GM19467 (cell line): ENCODE measurements at regions not wholly inside any gene's neighbourhood (a gene's known extent, or its start where the extent isn't known, plus 50 kb on each side); places are given as distances from the start of the nearest gene placed in this dataset.
"Not testable (repeated sequence)": the region's sequence is repeated elsewhere in the genome, so short reads cannot be mapped to it uniquely, and the experiment has no call there.

Experiments
- ATAC-seq: cut with Tn5 transposase; IDR thresholded peaks from one replicate; pipeline ENCODE4 v1.9.1; 2021; ENCODE audit warnings: mild to moderate bottlenecking, moderate library complexity; ENCODE audit not compliant: unreplicated experiment

- no peak for ATAC-seq
These were observed 104.9 kb downstream of the CHIC2 start for GRCh38 chr4:53959343-53960120.

GRCh38 chr4:53956454-53956853, 108.0 kb downstream of the CHIC2 start:
- no peak for ATAC-seq

- no peak for ATAC-seq
These were observed 108.4 kb downstream of the CHIC2 start for GRCh38 chr4:53956053-53956452.

GRCh38 chr4:53951414-53951813, 113.0 kb downstream of the CHIC2 start:
- no peak for ATAC-seq

- no peak for ATAC-seq
These were observed 120.9 kb downstream of the CHIC2 start for GRCh38 chr4:53943345-53944085.

GRCh38 chr4:53942712-53943111, 121.7 kb downstream of the CHIC2 start:
- ATAC-seq: no peak

- ATAC-seq: no peak
These were observed 123.1 kb downstream of the CHIC2 start for GRCh38 chr4:53941331-53941730.

GRCh38 chr4:53939892-53940291, 124.5 kb downstream of the CHIC2 start:
- ATAC-seq: not testable (repeated sequence)

GRCh38 chr4:53937918-53938317, 126.5 kb downstream of the CHIC2 start:
- ATAC-seq: no peak

- ATAC-seq: no peak
These were observed 127.1 kb downstream of the CHIC2 start for GRCh38 chr4:53937327-53937726.

- ATAC-seq: no peak
These were observed 128.6 kb downstream of the CHIC2 start for GRCh38 chr4:53935780-53936179.

- no peak for ATAC-seq
These were observed 131.4 kb downstream of the CHIC2 start for GRCh38 chr4:53932796-53933610.

GRCh38 chr4:53931461-53931961, 132.9 kb downstream of the CHIC2 start:
- no peak for ATAC-seq

GRCh38 chr4:53929955-53930798, 134.2 kb downstream of the CHIC2 start:
- ATAC-seq: no peak

GRCh38 chr4:53929311-53929710, 135.1 kb downstream of the CHIC2 start:
- ATAC-seq: no peak

GRCh38 chr4:53928825-53929224, 135.6 kb downstream of the CHIC2 start:
- no peak for ATAC-seq

GRCh38 chr4:53925050-53925605, 139.3 kb downstream of the CHIC2 start:
- no peak for ATAC-seq

GRCh38 chr4:53924333-53925049, 139.9 kb downstream of the CHIC2 start:
- no peak for ATAC-seq

GRCh38 chr4:53923921-53924320, 140.5 kb downstream of the CHIC2 start:
- ATAC-seq: no peak
